ENCODE measurements at regions not wholly inside any gene's neighbourhood (a gene's known extent, or its start where the extent isn't known, plus 50 kb on each side); places are given as distances from the start of the nearest gene placed in this dataset.

DNA sequence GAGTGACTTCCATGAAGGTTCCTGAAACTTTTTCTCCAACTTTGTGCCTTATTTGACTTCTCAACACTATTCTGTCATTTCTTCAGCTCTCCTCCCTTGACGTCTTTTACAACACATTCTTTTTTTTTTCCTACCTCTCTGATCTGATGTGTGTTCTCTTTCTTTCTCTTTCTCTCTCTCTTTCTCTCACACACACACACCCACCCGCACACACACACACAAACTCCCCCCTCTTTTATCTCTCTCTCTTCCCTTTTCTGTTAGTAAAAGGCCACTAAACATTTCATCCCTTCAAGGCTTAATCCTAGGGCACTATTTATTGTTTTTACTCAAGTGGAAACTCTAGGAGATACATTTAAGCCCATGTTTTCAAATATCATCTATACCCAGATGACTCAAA, 107.8 kb upstream of the CNTNAP5 start:
- TF ChIP-seq POLR2A (IDR thresholded peaks at IDR 0.05) = no peak
- TF ChIP-seq, protein P1, sequence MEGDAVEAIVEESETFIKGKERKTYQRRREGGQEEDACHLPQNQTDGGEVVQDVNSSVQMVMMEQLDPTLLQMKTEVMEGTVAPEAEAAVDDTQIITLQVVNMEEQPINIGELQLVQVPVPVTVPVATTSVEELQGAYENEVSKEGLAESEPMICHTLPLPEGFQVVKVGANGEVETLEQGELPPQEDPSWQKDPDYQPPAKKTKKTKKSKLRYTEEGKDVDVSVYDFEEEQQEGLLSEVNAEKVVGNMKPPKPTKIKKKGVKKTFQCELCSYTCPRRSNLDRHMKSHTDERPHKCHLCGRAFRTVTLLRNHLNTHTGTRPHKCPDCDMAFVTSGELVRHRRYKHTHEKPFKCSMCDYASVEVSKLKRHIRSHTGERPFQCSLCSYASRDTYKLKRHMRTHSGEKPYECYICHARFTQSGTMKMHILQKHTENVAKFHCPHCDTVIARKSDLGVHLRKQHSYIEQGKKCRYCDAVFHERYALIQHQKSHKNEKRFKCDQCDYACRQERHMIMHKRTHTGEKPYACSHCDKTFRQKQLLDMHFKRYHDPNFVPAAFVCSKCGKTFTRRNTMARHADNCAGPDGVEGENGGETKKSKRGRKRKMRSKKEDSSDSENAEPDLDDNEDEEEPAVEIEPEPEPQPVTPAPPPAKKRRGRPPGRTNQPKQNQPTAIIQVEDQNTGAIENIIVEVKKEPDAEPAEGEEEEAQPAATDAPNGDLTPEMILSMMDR (IDR thresholded peaks at IDR 0.05) = no peak

Data from right lobe of liver (tissue), 4 donors.